ENCODE measurements at regions not wholly inside any gene's neighbourhood (a gene's known extent, or its start where the extent isn't known, plus 50 kb on each side); places are given as distances from the start of the nearest gene placed in this dataset.
"Not testable (repeated sequence)": the region's sequence is repeated elsewhere in the genome, so short reads cannot be mapped to it uniquely, and the experiment has no call there.

- H3K4me1 Mint-ChIP-seq; DNase-seq; H3K36me3 ChIP-seq (ENCODE audit: control insufficient read depth in 2 of 3, insufficient read depth in 3 of 3, low read length in 3 of 3); H3K27me3 ChIP-seq (ENCODE audit: control insufficient read depth in 2 of 2, insufficient read depth in 2 of 2, low read length in 2 of 2); H3K27ac Mint-ChIP-seq; CTCF ChIA-PET; H3K4me1 ChIP-seq (ENCODE audit: control insufficient read depth in 2 of 2, insufficient read depth in 2 of 2, low read length in 2 of 2); H3K4me3 Mint-ChIP-seq; intact Hi-C loops (cut with micrococcal nuclease); H3K36me3 Mint-ChIP-seq; H3K4me3 ChIP-seq (ENCODE audit: low read length); H3K27ac ChIP-seq (ENCODE audit: low read depth, low read length); H3K9me3 ChIP-seq (ENCODE audit: control insufficient read depth in 2 of 3, low read length in 3 of 3); POLR2A ChIA-PET; ATAC-seq: not testable (repeated sequence)
- Mint-ChIP-seq H3K27me3 (peaks cover 0 to 11% (median 4%) of the 10 kb centered on the region in 5 donors), H3K9me3 (peaks cover 0 to 14% (median 0%) of the 10 kb centered on the region in 11 donors)
These were observed 77.8 kb upstream of the FANCL start for GRCh38 chr2:58318949-58319348.

- Mint-ChIP-seq H3K4me1 (no peaks in the 10 kb centered on the region), H3K4me3 (no peak overlapping the region), H3K9me3 (peaks cover 0 to 14% (median 0%) of the 10 kb centered on the region in 11 donors), H3K36me3 (no peaks in the 10 kb centered on the region), H3K27me3 (peaks cover 0 to 4% (median 0%) of the 10 kb centered on the region in 5 donors), H3K27ac (no peak overlapping the region)
- Histone ChIP-seq H3K9me3 (ENCODE audit: control insufficient read depth in 2 of 3, low read length in 3 of 3) (no peaks in the 10 kb centered on the region), H3K4me3 (ENCODE audit: low read length) (no peak overlapping the region), H3K4me1 (ENCODE audit: control insufficient read depth in 2 of 2, insufficient read depth in 2 of 2, low read length in 2 of 2) (no peaks in the 10 kb centered on the region), H3K36me3 (ENCODE audit: control insufficient read depth in 2 of 3, insufficient read depth in 3 of 3, low read length in 3 of 3) (no peaks in the 10 kb centered on the region), H3K27me3 (ENCODE audit: control insufficient read depth in 2 of 2, insufficient read depth in 2 of 2, low read length in 2 of 2) (no peaks in the 10 kb centered on the region), H3K27ac (ENCODE audit: low read depth, low read length) (no peak overlapping the region)
- DNase-seq (no peak), ATAC-seq (no peak)
- ChIA-PET CTCF (no interaction called here), POLR2A (no interaction called here)
- intact Hi-C loops (cut with micrococcal nuclease), result no loop called here
These were observed 72.8 kb upstream of the FANCL start for GRCh38 chr2:58313926-58314325.

GRCh38 chr2:58308435-58308834 is 67.3 kb upstream of the FANCL start:
- peaks cover 0 to 14% (median 6%) of the 10 kb centered on the region in 5 donors for H3K27me3 Mint-ChIP-seq
- no peak overlapping the region for H3K4me3 ChIP-seq (ENCODE audit: low read length)
- ATAC-seq, result no peak
- H3K4me1 ChIP-seq (ENCODE audit: control insufficient read depth in 2 of 2, insufficient read depth in 2 of 2, low read length in 2 of 2), result no peaks in the 10 kb centered on the region
- no peaks in the 10 kb centered on the region for H3K9me3 ChIP-seq (ENCODE audit: control insufficient read depth in 2 of 3, low read length in 3 of 3)
- H3K27me3 ChIP-seq (ENCODE audit: control insufficient read depth in 2 of 2, insufficient read depth in 2 of 2, low read length in 2 of 2), result no peaks in the 10 kb centered on the region
- H3K4me1 Mint-ChIP-seq, result no peaks in the 10 kb centered on the region
- H3K4me3 Mint-ChIP-seq, result no peak overlapping the region
- ChIA-PET POLR2A (no interaction called here), CTCF (no interaction called here)
- no peak for DNase-seq
- H3K27ac Mint-ChIP-seq, result no peak overlapping the region
- no peak overlapping the region for H3K27ac ChIP-seq (ENCODE audit: low read depth, low read length)
- no peaks in the 10 kb centered on the region for H3K36me3 ChIP-seq (ENCODE audit: control insufficient read depth in 2 of 3, insufficient read depth in 3 of 3, low read length in 3 of 3)
- peaks cover 0 to 6% (median 0%) of the 10 kb centered on the region in 11 donors for H3K9me3 Mint-ChIP-seq
- H3K36me3 Mint-ChIP-seq, result no peaks in the 10 kb centered on the region
- intact Hi-C loops (cut with micrococcal nuclease), result no loop called here

- Mint-ChIP-seq H3K36me3 (no peaks in the 10 kb centered on the region), H3K9me3 (peaks cover 0 to 6% (median 0%) of the 10 kb centered on the region in 11 donors), H3K4me3 (no peak overlapping the region), H3K4me1 (no peaks in the 10 kb centered on the region), H3K27ac (no peak overlapping the region), H3K27me3 (peaks cover 0 to 23% (median 11%) of the 10 kb centered on the region in 5 donors)
- intact Hi-C loops (cut with micrococcal nuclease), result no loop called here
- H3K36me3 ChIP-seq (ENCODE audit: control insufficient read depth in 2 of 3, insufficient read depth in 3 of 3, low read length in 3 of 3), result no peaks in the 10 kb centered on the region
- H3K27me3 ChIP-seq (ENCODE audit: control insufficient read depth in 2 of 2, insufficient read depth in 2 of 2, low read length in 2 of 2), result no peaks in the 10 kb centered on the region
- no peaks in the 10 kb centered on the region for H3K9me3 ChIP-seq (ENCODE audit: control insufficient read depth in 2 of 3, low read length in 3 of 3)
- CTCF ChIA-PET, result no interaction called here
- DNase-seq (no peak), ATAC-seq (no peak)
- no peaks in the 10 kb centered on the region for H3K4me1 ChIP-seq (ENCODE audit: control insufficient read depth in 2 of 2, insufficient read depth in 2 of 2, low read length in 2 of 2)
- POLR2A ChIA-PET, result no interaction called here
- H3K27ac ChIP-seq (ENCODE audit: low read depth, low read length), result no peak overlapping the region
- no peak overlapping the region for H3K4me3 ChIP-seq (ENCODE audit: low read length)
These were observed 63.7 kb upstream of the FANCL start for GRCh38 chr2:58304843-58305242.

- CTCF ChIA-PET, result no interaction called here
- no peaks in the 10 kb centered on the region for H3K36me3 Mint-ChIP-seq
These were observed 58.0 kb upstream of the FANCL start for GRCh38 chr2:58299123-58299522.

GRCh38 chr2:58293056-58293455 is 51.9 kb upstream of the FANCL start:
- H3K9me3 ChIP-seq (ENCODE audit: control insufficient read depth in 2 of 3, low read length in 3 of 3), result no peaks in the 10 kb centered on the region
- H3K4me3 ChIP-seq (ENCODE audit: low read length), result no peak overlapping the region
- Mint-ChIP-seq H3K4me3 (no peak overlapping the region), H3K36me3 (no peaks in the 10 kb centered on the region), H3K4me1 (no peaks in the 10 kb centered on the region), H3K27me3 (peaks cover 3 to 19% (median 9%) of the 10 kb centered on the region in 5 donors), H3K27ac (no peak overlapping the region), H3K9me3 (peaks cover 0 to 1% (median 0%) of the 10 kb centered on the region in 11 donors)
- H3K27me3 ChIP-seq (ENCODE audit: control insufficient read depth in 2 of 2, insufficient read depth in 2 of 2, low read length in 2 of 2), result no peaks in the 10 kb centered on the region
- H3K4me1 ChIP-seq (ENCODE audit: control insufficient read depth in 2 of 2, insufficient read depth in 2 of 2, low read length in 2 of 2), result no peaks in the 10 kb centered on the region
- intact Hi-C loops (cut with micrococcal nuclease), result no loop called here
- DNase-seq, result no peak
- no peak for ATAC-seq
- CTCF ChIA-PET, result no interaction called here
- no peaks in the 10 kb centered on the region for H3K36me3 ChIP-seq (ENCODE audit: control insufficient read depth in 2 of 3, insufficient read depth in 3 of 3, low read length in 3 of 3)
- POLR2A ChIA-PET, result no interaction called here
- H3K27ac ChIP-seq (ENCODE audit: low read depth, low read length), result no peak overlapping the region

More at GRCh38 chr2:58299123-58299522, 58.0 kb upstream of the FANCL start:
- Mint-ChIP-seq H3K4me3 (no peak overlapping the region), H3K27me3 (peaks cover 0 to 15% (median 2%) of the 10 kb centered on the region in 5 donors), H3K4me1 (no peaks in the 10 kb centered on the region), H3K9me3 (peaks cover 0 to 5% (median 0%) of the 10 kb centered on the region in 11 donors), H3K27ac (no peak overlapping the region)
- H3K27me3 ChIP-seq (ENCODE audit: control insufficient read depth in 2 of 2, insufficient read depth in 2 of 2, low read length in 2 of 2), result no peaks in the 10 kb centered on the region
- DNase-seq (no peak), ATAC-seq (no peak)
- no peak overlapping the region for H3K4me3 ChIP-seq (ENCODE audit: low read length)
- no peaks in the 10 kb centered on the region for H3K4me1 ChIP-seq (ENCODE audit: control insufficient read depth in 2 of 2, insufficient read depth in 2 of 2, low read length in 2 of 2)
- POLR2A ChIA-PET, result no interaction called here
- H3K27ac ChIP-seq (ENCODE audit: low read depth, low read length), result no peak overlapping the region
- no peaks in the 10 kb centered on the region for H3K9me3 ChIP-seq (ENCODE audit: control insufficient read depth in 2 of 3, low read length in 3 of 3)
- intact Hi-C loops (cut with micrococcal nuclease), result no loop called here
- H3K36me3 ChIP-seq (ENCODE audit: control insufficient read depth in 2 of 3, insufficient read depth in 3 of 3, low read length in 3 of 3), result no peaks in the 10 kb centered on the region

- Histone ChIP-seq H3K9me3 (ENCODE audit: control insufficient read depth in 2 of 3, low read length in 3 of 3) (no peaks in the 10 kb centered on the region), H3K4me3 (ENCODE audit: low read length) (no peak overlapping the region), H3K27ac (ENCODE audit: low read depth, low read length) (no peak overlapping the region), H3K27me3 (ENCODE audit: control insufficient read depth in 2 of 2, insufficient read depth in 2 of 2, low read length in 2 of 2) (no peaks in the 10 kb centered on the region), H3K4me1 (ENCODE audit: control insufficient read depth in 2 of 2, insufficient read depth in 2 of 2, low read length in 2 of 2) (no peaks in the 10 kb centered on the region), H3K36me3 (ENCODE audit: control insufficient read depth in 2 of 3, insufficient read depth in 3 of 3, low read length in 3 of 3) (no peaks in the 10 kb centered on the region)
- no peak for ATAC-seq
- Mint-ChIP-seq H3K4me3 (no peak overlapping the region), H3K27ac (no peak overlapping the region), H3K36me3 (no peaks in the 10 kb centered on the region), H3K9me3 (peaks cover 0 to 1% (median 0%) of the 10 kb centered on the region in 11 donors), H3K4me1 (no peaks in the 10 kb centered on the region), H3K27me3 (peaks cover 8 to 19% (median 11%) of the 10 kb centered on the region in 5 donors)
- POLR2A ChIA-PET, result no interaction called here
- DNase-seq, result no peak
- intact Hi-C loops (cut with micrococcal nuclease), result no loop called here
- CTCF ChIA-PET, result no interaction called here
These were observed 50.8 kb upstream of the FANCL start for GRCh38 chr2:58291726-58292438.

Data from naive thymus-derived CD4-positive, alpha-beta T cell (primary cell).